HG02981 (cell line): ENCODE measurements at regions not wholly inside any gene's neighbourhood (a gene's known extent, or its start where the extent isn't known, plus 50 kb on each side); places are given as distances from the start of the nearest gene placed in this dataset.
"Not testable (repeated sequence)": the region's sequence is repeated elsewhere in the genome, so short reads cannot be mapped to it uniquely, and the experiment has no call there.

ENCODE experiments used
- ATAC-seq: cut with Tn5 transposase; IDR thresholded peaks from one replicate; pipeline ENCODE4 v1.9.1; 2021; ENCODE audit warnings: mild to moderate bottlenecking, moderate library complexity; ENCODE audit not compliant: unreplicated experiment

DNA sequence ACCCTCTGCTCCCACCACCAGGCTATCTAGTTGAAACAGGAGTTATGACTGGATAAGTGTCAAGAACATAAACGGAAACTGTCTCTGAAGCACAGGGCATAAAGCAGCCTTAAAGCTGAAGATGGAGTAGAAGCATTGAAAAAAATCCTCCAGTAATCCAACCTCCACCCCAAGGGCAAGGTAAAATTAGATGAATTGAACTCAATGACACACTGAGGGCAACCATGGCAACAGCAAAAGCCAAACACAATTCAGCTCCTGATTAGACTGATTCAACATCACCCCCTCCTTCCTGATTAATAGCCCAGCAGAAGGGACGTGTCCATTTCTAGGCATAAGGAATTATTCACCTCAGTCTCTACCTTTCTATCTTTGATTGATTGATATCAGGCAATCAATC, 183.2 kb upstream of the MAP3K1 start:
- no peak for ATAC-seq

DNA sequence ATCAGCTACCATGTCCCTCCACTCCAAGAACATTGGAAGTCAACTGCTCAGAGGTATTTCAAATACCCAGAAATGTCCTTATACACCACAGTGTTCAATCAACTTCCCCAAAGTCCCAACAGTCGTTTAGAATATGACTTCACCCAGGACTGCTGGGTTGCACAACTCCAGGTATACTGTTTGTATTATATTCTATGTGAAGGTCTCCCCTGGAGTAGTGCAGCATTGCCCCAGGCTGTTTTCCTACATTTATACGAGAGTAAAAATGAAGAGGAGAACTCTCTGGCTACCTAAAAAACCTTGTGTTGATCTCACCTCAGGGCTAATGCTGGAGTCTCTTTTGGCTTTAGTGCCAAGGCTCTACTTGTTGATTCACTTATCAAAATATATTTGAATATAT, 183.6 kb upstream of the MAP3K1 start:
- no peak for ATAC-seq

DNA sequence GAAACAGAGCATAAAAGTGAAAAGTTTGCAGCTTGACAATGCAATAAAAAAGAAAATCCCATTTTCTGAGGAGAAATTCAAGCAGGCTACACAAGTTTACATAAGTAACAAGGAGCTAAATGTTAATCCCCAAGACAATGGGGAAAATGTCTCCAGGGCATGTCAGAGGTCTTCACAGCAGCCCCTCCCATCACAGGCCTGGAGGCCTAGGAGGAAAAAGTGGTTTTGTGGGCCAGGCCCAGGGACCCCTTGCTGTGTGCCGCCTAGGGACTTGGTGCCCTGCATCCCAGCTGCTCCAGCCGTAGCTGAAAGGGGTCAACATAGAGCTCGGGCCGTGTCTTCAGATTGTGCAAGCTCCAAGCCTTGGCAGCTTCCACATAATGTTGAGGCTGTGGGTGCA, 186.7 kb upstream of the MAP3K1 start:
- ATAC-seq: not testable (repeated sequence)

DNA sequence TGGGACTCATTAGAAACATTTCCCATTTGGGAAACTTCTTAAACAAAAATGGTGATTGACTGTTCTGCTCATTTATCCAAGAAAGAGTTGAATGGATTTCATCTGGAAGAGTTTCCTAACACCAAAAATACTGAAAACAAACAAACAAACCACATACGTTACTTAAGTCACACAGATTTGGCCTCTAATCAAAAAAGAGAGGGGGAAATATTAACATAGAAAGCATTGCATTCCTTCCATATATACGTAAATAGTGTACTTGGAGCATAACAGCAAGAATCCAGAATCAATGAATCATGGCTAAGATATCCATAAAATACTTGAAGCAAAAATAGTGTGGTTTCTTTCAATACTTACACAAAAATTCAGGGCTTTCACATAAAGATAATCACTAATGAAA, 189.8 kb upstream of the MAP3K1 start:
- no peak for ATAC-seq

DNA sequence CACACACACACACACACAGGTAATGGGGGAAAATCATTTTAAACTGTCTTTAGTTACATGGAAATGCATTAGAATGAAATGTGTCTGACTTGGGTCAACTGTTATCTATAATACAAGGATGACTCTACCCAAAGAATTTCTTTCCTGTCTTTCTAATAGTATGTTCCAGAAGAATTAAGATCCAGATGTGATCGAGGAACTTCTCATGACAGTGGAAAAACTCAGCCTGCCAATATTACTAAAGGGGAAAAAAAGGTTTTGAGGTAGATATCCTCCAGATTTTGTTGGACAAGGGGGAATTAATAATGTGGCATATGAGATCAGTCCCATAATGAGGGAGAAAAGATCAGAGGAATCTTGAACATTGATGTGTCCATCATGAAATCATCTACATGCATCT, 190.6 kb upstream of the MAP3K1 start:
- ATAC-seq: no peak

DNA sequence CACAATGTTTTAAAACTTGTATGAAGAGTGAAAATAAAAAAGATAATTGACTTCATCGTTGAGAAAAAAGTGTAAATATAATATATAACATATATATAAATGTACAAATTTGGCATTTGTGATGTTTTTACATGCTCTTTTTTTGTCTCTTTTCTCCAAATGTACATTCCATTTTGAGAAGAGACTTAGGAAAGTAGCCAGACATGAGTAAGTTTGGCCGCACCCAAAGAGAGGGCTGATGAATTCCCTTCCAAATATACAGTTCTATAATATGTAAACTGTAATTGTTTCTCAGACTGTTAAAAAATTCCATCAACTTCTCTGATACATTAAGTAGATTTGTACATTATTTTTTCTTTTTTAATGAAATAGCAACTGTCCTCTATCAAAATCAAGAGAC, 193.2 kb upstream of the MAP3K1 start:
- no peak for ATAC-seq

DNA sequence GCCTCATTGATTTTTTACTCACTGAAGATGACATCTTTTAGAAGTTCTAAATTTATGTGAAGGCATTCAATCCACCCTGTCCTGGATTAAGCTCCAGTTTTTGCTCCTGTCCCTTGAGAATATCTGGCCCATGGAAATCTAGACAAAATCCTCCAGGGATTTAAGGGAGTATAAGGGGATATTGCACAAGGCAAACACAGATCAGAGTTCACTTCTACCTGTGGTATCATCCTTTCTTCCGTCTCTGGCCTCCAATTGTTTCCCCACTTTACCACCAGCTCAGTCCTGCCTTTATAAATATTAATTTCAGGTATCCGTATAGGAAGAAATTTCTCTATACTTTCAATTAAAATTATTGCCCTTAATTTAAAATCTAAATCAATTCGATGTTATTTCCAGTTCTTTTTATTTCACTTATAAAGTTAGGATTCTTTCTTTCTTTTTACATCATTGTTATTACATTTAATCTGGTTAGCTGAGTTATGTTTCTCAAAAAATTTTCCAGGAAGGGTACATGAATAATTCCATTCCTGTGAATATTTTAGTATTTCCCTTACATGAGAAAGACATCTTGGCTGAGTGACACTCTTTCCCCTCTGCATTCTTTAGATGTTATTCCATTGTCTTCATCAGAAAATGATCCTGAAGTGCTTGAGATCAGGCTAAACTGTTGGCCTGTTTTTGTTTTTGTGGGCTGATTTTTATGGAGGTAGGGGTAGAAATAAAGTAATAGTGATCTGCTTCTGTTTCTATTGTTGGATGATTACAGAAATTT, 194.3 kb upstream of the MAP3K1 start:
- ATAC-seq: no peak

DNA sequence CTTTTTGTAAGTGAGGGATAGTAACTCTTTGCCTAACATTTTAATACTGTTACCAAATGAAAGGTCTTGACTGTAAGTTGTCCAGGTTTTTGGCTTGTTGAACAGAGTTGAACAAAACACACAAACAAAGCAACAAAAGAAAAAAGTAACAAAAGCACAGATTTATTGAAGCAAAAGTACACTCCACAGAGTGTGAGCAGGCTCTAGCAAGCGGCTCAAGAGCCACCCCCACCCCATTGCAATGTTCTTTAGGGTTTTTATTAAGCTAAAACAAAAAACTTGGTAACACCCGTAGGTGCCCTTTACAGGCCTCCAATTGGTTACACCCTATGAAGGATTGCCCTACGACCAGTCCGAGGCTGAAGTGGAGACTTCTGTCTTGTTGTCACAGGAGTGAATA, 197.4 kb upstream of the MAP3K1 start:
- no peak for ATAC-seq

DNA sequence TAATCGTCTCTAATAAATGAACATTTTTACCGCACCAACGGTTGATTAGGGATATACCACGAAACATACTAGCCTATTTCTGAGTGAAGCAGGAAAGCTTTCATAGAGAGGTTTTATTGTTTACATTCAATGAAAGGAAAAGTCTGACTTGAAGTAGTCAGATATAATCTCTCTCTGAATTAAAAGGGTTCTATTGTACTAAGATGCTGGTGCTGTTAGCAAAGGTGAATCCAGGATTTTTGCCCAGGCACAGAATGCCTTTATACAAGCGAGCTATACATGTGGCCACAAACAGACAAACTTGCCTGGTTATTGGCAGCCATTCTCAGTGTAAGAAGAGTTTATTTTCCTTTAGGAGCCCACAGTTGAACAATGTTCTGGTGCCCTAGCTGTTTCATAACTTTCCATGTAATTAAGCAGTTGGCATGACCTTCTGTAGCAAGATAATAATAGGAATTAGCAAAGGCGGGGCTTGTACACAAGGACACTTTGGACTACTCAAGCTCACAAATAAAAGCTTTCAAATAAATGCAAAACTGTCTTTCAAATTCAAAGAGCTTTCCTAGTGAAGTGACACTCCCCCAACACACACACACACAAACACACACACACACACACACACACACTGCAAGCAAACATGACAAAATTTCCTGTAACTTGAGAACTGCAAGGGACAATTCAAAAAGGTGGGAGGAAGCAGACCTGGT, 198.7 kb upstream of the MAP3K1 start:
- ATAC-seq: no peak

DNA sequence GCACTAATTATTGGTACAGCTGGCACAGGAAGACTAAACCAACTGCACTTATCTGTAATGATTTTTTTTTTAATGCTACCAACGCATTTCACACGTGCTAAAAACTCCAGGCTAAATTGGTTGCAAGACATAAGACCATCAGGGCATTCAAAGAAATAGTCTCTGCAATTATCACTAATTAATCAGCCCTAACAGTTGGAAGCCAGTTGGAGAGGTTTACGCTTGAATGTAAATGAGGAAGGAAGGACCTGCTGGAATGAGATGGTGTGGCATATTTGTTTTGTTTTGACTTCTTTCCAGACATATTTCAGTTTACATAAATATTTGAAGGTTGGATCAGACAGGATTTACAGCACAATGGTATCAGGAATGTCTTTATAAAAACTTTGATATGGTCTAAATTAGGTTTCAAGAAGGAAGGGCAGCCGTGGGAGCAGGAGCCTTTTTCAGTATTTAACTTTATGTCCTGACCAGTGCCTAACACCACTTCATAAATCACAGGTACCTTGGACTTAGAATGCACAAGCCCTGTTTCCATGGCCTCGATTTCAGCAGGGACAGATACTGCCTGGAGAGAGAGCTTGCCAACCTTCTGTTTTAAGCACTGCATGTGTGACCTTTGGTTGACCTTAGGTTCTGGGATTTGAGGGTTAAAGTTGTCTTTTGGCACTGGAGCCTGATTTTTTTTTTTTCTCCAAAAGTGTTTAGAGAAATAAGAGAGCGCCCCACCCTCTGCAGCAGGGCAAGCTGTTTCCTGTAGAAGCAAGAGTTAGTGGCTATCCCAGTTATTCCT, 199.8 kb upstream of the MAP3K1 start:
- no peak for ATAC-seq

DNA sequence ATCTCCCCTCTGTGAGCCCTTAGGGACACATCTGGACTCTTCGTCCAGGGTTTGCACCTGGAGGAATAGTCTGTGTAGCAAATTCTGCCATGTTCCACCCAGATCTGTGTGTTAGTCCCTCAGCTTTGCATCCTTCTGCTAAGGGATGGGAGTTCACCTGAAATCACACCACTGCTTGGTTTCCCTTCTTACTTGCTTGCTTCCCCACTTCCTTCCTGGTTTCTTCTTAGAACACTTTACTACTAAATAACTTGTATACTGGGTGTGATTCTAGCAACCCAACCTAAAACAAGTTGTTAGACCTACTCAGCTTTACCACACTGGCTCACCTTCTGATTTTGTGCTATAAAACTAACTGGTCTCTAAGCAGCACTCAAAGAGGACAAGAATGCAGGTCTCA, 202.6 kb upstream of the MAP3K1 start:
- no peak for ATAC-seq

DNA sequence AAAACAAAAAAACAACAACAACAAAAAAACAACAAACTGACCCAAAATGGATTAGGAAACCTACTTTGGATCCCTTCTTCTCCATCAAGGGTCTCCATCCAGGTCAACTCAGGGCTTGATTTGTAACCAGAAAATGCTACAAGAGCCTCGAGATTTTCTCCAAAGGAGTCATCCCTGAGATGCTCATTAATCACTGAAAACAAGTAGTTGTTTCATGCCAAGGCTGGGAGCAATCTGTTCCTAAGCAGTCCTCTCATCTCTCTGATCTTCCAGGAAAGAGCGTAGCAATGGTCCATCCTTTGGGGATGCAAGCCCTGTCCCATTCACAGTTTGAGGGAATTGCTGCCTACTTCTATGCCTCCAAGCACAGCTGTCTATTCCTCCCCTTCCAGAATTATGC, 203.0 kb upstream of the MAP3K1 start:
- no peak for ATAC-seq

DNA sequence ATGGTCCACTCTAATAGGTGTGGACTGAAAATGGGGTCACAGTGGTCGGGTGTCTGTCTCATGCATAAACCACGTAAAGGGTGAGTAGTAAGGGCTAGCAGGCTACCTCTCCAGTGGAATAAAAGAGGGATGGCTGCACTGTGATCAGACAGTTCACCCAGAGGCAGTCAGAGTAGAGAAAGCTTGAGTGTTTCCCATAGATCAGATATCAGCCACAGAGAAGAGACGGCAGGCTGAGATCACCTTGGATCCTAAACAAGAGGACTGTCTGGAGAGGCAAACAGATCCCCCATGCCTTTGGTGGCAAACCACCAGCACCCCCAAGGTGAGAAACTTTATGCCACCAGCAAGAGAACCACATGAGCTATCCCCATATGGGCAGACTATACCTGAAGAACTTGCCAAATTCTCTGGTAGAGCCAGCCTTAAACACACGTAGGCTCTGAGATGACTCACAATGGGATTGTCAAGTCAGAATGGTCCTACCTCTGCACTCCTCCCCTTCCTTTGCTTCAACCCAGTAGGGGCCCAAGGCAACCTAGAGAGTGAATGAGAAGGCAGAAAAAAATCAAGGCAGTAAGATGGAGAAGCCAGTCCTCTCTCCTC, 205.2 kb upstream of the MAP3K1 start:
- ATAC-seq: no peak

DNA sequence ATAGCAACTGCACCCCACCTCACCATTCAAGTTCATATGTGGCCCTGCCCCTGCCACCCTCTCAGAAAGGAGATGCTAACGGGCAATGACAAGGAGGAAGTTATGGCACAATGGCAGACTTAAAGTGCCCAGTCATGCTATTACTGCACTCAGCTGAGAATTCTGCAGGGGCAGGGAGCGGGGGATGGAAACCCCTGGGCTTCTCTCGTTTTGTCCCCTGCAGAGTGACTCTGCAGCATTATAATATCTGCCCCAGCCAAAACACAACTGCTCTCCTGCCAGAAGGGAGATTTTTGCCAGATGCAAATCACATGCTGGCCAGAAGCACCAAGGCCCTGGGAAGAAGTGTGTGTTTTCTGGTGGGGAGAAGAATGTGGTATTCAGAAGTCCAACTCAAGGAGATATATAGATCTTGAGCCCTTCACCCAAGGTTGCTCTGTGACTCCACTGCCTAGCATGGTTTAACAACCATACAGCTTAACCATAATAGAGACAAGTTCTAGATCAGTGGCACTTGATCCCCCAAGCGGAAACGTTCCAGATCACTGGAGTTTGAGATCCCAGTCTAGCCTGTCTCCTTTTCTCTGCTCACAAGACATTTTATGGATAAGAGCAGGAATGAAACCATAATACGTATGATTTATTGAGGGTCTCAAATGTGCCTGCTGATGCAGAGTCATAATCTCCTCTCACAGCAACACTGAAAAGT, 207.0 kb upstream of the MAP3K1 start:
- no peak for ATAC-seq

DNA sequence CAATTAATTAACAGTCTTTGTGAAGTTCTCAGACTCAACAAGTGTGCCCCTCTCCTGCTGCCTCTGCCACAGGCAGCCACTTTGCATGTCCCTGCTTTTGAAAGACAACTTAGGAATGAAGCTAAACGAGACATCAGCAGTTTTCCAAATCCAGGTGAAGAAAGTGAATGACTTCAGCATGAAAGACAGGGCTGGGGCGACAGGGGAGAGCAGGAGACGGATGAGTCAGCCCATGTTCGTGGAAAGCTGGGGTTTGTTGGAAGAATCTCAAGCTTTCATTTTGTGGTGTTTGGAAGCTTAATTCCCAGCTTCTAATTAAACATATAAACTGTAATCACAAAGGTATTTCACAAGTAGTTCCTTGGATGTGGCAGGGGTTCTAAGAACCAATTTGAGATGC, 207.8 kb upstream of the MAP3K1 start:
- ATAC-seq: no peak

DNA sequence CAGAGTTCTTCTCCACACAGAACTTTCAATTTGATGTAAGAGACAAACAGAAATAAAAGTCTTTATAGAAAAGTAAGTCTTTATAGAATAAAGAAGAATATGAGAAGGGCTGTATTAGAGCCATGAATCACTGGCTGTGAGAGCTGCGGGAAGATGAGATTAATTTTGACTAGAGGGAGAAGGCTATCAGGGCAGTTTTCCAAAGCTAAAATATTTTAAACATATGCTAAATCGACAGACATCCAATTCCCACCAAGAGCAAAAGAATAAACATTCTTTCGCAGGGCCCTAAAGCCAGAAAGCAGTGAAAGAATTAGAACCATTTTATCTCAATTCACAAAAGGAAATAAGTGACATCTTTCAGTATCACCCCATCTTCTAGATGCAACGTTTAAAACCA, 208.3 kb upstream of the MAP3K1 start:
- ATAC-seq: no peak

DNA sequence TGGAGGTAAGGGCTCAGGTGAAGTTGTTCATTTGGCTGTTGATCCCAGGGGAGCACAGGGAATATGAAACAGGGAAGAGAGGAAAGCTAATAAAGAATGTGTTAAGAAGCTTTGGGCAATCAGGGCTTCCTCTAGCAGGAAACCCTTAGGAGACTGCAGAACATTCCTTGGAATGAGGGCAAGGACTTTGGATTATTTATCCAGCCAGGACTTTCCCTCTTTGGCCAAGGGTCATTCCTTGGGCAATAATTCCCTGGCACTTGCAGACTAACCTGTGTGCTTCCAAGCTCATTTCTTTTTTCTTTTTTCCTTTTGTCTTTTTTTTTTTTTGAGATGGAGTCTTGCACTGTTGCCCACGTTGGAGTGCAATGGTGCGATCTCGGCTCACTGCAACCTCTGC, 209.2 kb upstream of the MAP3K1 start:
- no peak for ATAC-seq

DNA sequence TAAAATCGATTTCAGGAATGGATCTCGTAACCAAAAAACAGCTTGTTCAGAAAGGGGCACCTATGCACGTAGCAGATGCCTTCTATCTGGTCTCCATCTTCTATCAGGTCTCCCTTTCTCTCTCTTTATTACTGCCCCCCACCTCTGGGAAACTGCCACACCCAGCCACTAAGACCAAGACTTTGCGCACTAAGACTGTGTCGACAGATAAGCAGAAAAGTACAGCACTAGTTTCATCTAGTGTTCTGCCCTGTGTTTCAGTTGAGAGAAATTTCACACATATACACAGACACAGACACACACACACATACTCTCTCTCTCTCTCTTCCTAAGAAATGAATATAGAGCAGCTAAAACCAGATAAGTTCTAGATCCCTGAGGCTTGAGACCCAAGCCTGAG, 210.1 kb upstream of the MAP3K1 start:
- ATAC-seq: no peak

DNA sequence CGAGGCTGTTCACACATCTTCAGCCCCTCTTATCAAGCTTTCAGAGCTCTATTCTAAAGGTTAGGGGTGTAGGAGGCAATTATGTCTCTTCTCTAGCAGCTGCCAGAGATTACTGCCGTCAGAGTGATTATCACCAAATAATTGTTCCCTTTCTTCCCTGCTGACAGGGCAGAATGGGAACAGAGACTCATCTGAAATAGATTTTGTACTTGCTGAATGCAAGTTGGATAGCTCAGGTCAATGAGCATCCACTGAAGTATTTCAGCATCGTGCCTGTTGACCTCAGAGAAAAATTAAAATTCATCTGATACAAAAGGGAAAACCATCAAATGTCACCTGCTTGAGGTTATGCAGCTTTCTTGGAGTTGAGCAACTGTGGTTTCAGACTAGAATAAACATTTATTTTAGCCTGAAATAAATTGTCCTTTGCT, 213.7 kb upstream of the MAP3K1 start:
- ATAC-seq: no peak

DNA sequence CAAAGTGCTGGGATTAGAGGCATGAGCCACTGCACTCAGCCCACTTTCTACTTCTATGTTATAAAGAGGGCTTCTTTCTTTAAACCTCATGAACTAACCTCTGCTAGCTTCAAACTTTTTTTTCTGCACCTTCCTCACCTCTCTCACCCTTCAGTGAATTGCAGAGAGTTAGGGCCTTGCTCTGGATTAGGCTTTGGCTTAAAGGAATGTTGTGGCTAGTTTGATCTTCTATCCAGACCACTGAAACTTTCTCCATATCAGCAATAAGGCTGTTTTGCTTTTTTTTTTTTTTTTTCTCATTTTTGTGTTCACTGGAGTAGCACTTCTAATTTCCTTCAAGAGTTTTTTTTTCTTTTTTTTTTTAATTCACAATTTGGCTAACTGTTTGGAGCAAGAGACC, 216.4 kb upstream of the MAP3K1 start:
- ATAC-seq: no peak

DNA sequence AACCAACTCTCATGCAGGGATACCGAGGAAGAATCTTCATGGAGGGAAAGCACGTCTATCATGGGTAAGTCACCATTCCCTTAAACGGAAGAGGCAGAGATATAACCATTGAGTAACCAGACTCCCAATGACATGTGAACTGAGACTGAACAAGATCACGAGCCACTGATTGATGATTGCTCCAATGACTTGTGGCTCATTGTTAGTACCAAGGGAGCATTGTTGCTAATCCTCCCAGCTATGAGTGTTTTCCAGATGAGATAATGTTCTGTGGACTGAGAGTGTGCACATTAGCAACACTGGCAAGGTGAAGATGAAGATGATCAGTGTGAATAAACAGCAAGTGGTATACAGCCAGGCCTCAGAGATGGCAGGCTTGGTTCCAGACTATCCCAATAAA, 219.2 kb upstream of the MAP3K1 start:
- ATAC-seq: no peak
